Spleen (tissue), 11 donors: ENCODE measurements at regions not wholly inside any gene's neighbourhood (a gene's known extent, or its start where the extent isn't known, plus 50 kb on each side); places are given as distances from the start of the nearest gene placed in this dataset.
"Not testable (repeated sequence)": the region's sequence is repeated elsewhere in the genome, so short reads cannot be mapped to it uniquely, and the experiment has no call there.

Experiments
- DNase-seq: peaks from one replicate; pipeline ENCODE4 v3.0.0-alpha.2; 2020
- H3K27ac ChIP-seq, 8 donors: fragments of 200-600 bp; sonication (generic) in 7 of 8; 1 replicate in 4 of 8; 2 replicates in 4 of 8; pipeline versions ENCODE4 v1.5.0 to v1.8.0; 2016 to 2021; ENCODE audit warnings: inconsistent platforms in 4 of 8, mild to moderate bottlenecking in 4 of 8, moderate library complexity in 1 of 8
- H3K27me3 ChIP-seq, 7 donors: fragments of 200-600 bp; sonication (generic) in 6 of 7; replicated peaks in 1 of 7; 1 replicate in 4 of 7; 2 replicates in 3 of 7; pipeline versions ENCODE4 v1.5.0 to v1.8.0; 2016 to 2021; ENCODE audit warnings: inconsistent platforms in 3 of 7, mild to moderate bottlenecking in 1 of 7
- H3K36me3 ChIP-seq, 6 donors: fragments of 200-600 bp; sonication (generic) in 5 of 6; 1 replicate in 4 of 6; 2 replicates in 2 of 6; pipeline versions ENCODE4 v1.5.0 to v1.8.0; 2016 to 2021; ENCODE audit warnings: inconsistent platforms in 2 of 6
- H3K4me1 ChIP-seq, 6 donors: fragments of 200-600 bp; sonication (generic) in 5 of 6; 1 replicate in 3 of 6; 2 replicates in 3 of 6; pipeline versions ENCODE4 v1.5.0 to v1.8.0; 2016 to 2021; ENCODE audit warnings: inconsistent platforms in 3 of 6
- H3K4me3 ChIP-seq, 8 donors: fragments of 200-600 bp; sonication (generic) in 7 of 8; 1 replicate in 4 of 8; 2 replicates in 4 of 8; pipeline versions ENCODE4 v1.5.0 to v1.8.0; 2016 to 2021; ENCODE audit warnings: inconsistent platforms in 4 of 8, mild to moderate bottlenecking in 4 of 8, moderate library complexity in 2 of 8
- H3K9me3 ChIP-seq, 8 donors: fragments of 200-600 bp; sonication (generic) in 7 of 8; 1 replicate in 4 of 8; 2 replicates in 4 of 8; pipeline versions ENCODE4 v1.5.0 to v1.8.0; 2016 to 2021; ENCODE audit warnings: inconsistent platforms in 4 of 8
- CTCF ChIP-seq, 11 experiments: fragments of 200-600 bp in 7 of 11; fragments of 450-650 bp in 4 of 11; sonication (generic) in 4 of 11; IDR thresholded peaks in 8 of 11; conservative IDR thresholded peaks in 3 of 11; 1 replicate in 7 of 11; 2 replicates in 4 of 11; pipeline versions ENCODE4 v1.4.0 to v1.8.0; 2016 to 2021; ENCODE audit warnings: antibody characterized with exemption in 11 of 11, inconsistent platforms in 4 of 11, mild to moderate bottlenecking in 1 of 11
- POLR2A ChIP-seq, 3 donors: fragments of 450-650 bp; IDR thresholded peaks; one replicate each; pipeline ENCODE4 v1.5.1; 2017; ENCODE audit warnings: antibody characterized with exemption in 3 of 3, mild to moderate bottlenecking in 1 of 3
- POLR2AphosphoS5 ChIP-seq, 3 donors: sonication (generic); formaldehyde crosslinking; IDR thresholded peaks; one replicate each; pipeline ENCODE4 v1.5.1; 2017; ENCODE audit warnings: antibody characterized with exemption in 3 of 3
- WGBS, 5 donors: extraction: QIAGEN DNeasy Blood & Tissue Kit in 3 of 5; methylation state at CpG; one replicate each; pipeline versions ENCODE4 v1.1.5 to v1.1.7; 2013 to 2018; 5-methylcytosine and 5-hydroxymethylcytosine counted together
- intact Hi-C: fragments of 100-400 bp; cut with DNase I; formaldehyde crosslinking; loops from one replicate; pipeline ENCODE4 v1.15.0; 2023; ENCODE audit warnings: low total_unique reads
- donor health status: healthy with polysubstance abuse.
- donor health status: DM: no; HTN: no; CAD: no; lungs with moderate emphysema.
- donor health status: DM: no; HTN: no; CAD: no.
- donor health status: Bipolar disorder and iron deficiency.
- donor health status: healthy.
- donor health status: DM: no; HTN: no; CAD: no.
- donor health status: DM: yes; HTN: yes; CAD: no.

- H3K4me3 ChIP-seq, result no peak overlapping the region
- H3K36me3 ChIP-seq, result no peaks in the 10 kb centered on the region
- TF ChIP-seq POLR2AphosphoS5 (IDR thresholded peaks at IDR 0.05) (no peak), POLR2A (IDR thresholded peaks at IDR 0.05) (no peak), CTCF (IDR thresholded peaks at IDR 0.05 in 8 of 11, conservative IDR thresholded peaks at IDR 0.05 in 3 of 11) (no peak)
- WGBS, 5 donors, result 74 to 87% (median 79%) methylated on average over 3 of the region's 3 CpGs
- no peaks in the 10 kb centered on the region for H3K9me3 ChIP-seq
- H3K27me3 ChIP-seq, result no peaks in the 10 kb centered on the region
- no peaks in the 10 kb centered on the region for H3K4me1 ChIP-seq
- H3K27ac ChIP-seq, result no peak overlapping the region
- no peak for DNase-seq
- intact Hi-C loops, result no loop called here
Observed at GRCh38 chr2:16932826-16933225, 267.2 kb upstream of the CYRIA start.

- no peaks in the 10 kb centered on the region for H3K4me1 ChIP-seq
- H3K4me3 ChIP-seq, result no peak overlapping the region
- no peak for DNase-seq
- no peaks in the 10 kb centered on the region for H3K36me3 ChIP-seq
- intact Hi-C loops, result no loop called here
- no peak overlapping the region for H3K27ac ChIP-seq
- H3K9me3 ChIP-seq, result no peaks in the 10 kb centered on the region
- H3K27me3 ChIP-seq, result no peaks in the 10 kb centered on the region
- whole genome bisulfite sequencing, 5 donors, result 72 to 85% (median 79%) methylated on average over 4 of the region's 4 CpGs
- TF ChIP-seq CTCF (IDR thresholded peaks at IDR 0.05 in 8 of 11, conservative IDR thresholded peaks at IDR 0.05 in 3 of 11) (no peak), POLR2AphosphoS5 (IDR thresholded peaks at IDR 0.05) (no peak), POLR2A (IDR thresholded peaks at IDR 0.05) (no peak)
Observed at GRCh38 chr2:16931441-16931840, 265.8 kb upstream of the CYRIA start.

- Histone ChIP-seq H3K36me3 (no peaks in the 10 kb centered on the region), H3K4me3 (no peak overlapping the region), H3K27me3 (no peaks in the 10 kb centered on the region), H3K27ac (no peak overlapping the region), H3K9me3 (peaks cover 0 to 13% (median 2%) of the 10 kb centered on the region in 8 donors), H3K4me1 (no peaks in the 10 kb centered on the region)
- DNase-seq, result no peak
- intact Hi-C loops, result no loop called here
- 86 to 98% (median 88%) methylated on average over 1 of the region's 1 CpG for WGBS, 5 donors
- TF ChIP-seq CTCF (IDR thresholded peaks at IDR 0.05 in 8 of 11, conservative IDR thresholded peaks at IDR 0.05 in 3 of 11) (no peak), POLR2AphosphoS5 (IDR thresholded peaks at IDR 0.05) (no peak), POLR2A (IDR thresholded peaks at IDR 0.05) (no peak)
Observed at GRCh38 chr2:16927398-16927797, 261.8 kb upstream of the CYRIA start.

- no peak overlapping the region for H3K27ac ChIP-seq
- no peaks in the 10 kb centered on the region for H3K36me3 ChIP-seq
- H3K27me3 ChIP-seq, result no peaks in the 10 kb centered on the region
- peaks cover 0 to 15% (median 2%) of the 10 kb centered on the region in 8 donors for H3K9me3 ChIP-seq
- DNase-seq, result no peak
- H3K4me1 ChIP-seq, result no peaks in the 10 kb centered on the region
- no peak overlapping the region for H3K4me3 ChIP-seq
- no peak for TF ChIP-seq POLR2A (IDR thresholded peaks at IDR 0.05)
- TF ChIP-seq CTCF (IDR thresholded peaks at IDR 0.05 in 8 of 11, conservative IDR thresholded peaks at IDR 0.05 in 3 of 11), result no peak
- TF ChIP-seq POLR2AphosphoS5 (IDR thresholded peaks at IDR 0.05), result no peak
- WGBS, 5 donors, result 90 to 94% (median 93%) methylated on average over 2 of the region's 2 CpGs
- intact Hi-C loops, result no loop called here
Observed at GRCh38 chr2:16925145-16925544, 259.5 kb upstream of the CYRIA start.

GRCh38 chr2:16915341-16915755 is 249.7 kb upstream of the CYRIA start:
- H3K4me3 ChIP-seq, H3K9me3 ChIP-seq, H3K27ac ChIP-seq, intact Hi-C loops, H3K36me3 ChIP-seq, H3K27me3 ChIP-seq, H3K4me1 ChIP-seq, DNase-seq: not testable (repeated sequence)
- 68 to 80% (median 79%) methylated on average over 3 of the region's 3 CpGs for WGBS, 5 donors
